ENCODE measurements at regions not wholly inside any gene's neighbourhood (a gene's known extent, or its start where the extent isn't known, plus 50 kb on each side); places are given as distances from the start of the nearest gene placed in this dataset.

- no peak for TF ChIP-seq MED1 (CRISPR knock-in tag; IDR thresholded peaks at IDR 0.05; ENCODE audit: borderline replicate concordance)
- no peak for TF ChIP-seq FOXJ3 (CRISPR knock-in tag; IDR thresholded peaks at IDR 0.05)
- TF ChIP-seq TAF1 (IDR thresholded peaks at IDR 0.05; ENCODE audit: control insufficient read depth, extremely low read depth, insufficient read depth, low read length, severe bottlenecking): no peak
- TF ChIP-seq ATF6 (CRISPR knock-in tag; IDR thresholded peaks at IDR 0.05): no peak
- TF ChIP-seq TGIF2 (CRISPR knock-in tag; IDR thresholded peaks at IDR 0.05): no peak
- no peak for TF ChIP-seq ELK3 (CRISPR knock-in tag; IDR thresholded peaks at IDR 0.05)
- TF ChIP-seq POLR2A (conservative IDR thresholded peaks at IDR 0.05): no peak
- TF ChIP-seq THAP7 (CRISPR knock-in tag; IDR thresholded peaks at IDR 0.05): no peak
- TF ChIP-seq CTCF (IDR thresholded peaks at IDR 0.05 in 2 of 3, conservative IDR thresholded peaks at IDR 0.05 in 1 of 3; ENCODE audit: insufficient read depth in 2 of 3, low read depth in 1 of 3, low read length in 3 of 3): peak in 2 of 3 experiments; percentile 14 to 44; a peak in 2 of 6 replicates
- TF ChIP-seq REST (IDR thresholded peaks at IDR 0.05; ENCODE audit: borderline replicate concordance): no peak; the same call in 1 of the 2 replicates
- no peak for TF ChIP-seq REST (CRISPR knock-in tag; IDR thresholded peaks at IDR 0.05; ENCODE audit: low read depth)
Measured at GRCh38 chr3:161560008-161560637, 63.5 kb downstream of the OTOL1 start.
